ENCODE measurements at regions not wholly inside any gene's neighbourhood (a gene's known extent, or its start where the extent isn't known, plus 50 kb on each side); places are given as distances from the start of the nearest gene placed in this dataset.
"Not testable (repeated sequence)": the region's sequence is repeated elsewhere in the genome, so short reads cannot be mapped to it uniquely, and the experiment has no call there.

GRCh38 chr9:42239445-42240260 is 56.2 kb downstream of the SPATA31A6 start:
- not testable (repeated sequence) for H3K27ac ChIP-seq

GRCh38 chr9:42240261-42240579 is 56.8 kb downstream of the SPATA31A6 start:
- not testable (repeated sequence) for H3K27ac ChIP-seq

DNA sequence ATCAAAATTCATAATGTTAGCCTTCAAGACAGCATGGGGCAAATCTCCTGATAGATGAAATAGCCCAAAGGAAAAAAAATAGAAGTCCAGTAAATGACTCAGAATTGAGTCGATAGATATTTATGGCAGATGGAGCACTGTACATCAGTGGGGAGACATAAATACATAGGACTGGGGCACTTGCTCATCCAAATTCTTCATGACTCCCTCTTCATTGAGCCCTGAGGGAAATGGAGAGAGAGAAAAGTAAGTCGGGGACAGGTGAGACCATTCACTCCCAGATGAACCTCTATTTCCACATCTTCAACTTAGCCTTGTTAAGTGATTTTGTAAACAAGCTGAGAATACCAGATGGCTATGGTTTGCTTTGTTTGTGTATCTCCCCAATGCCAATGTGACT is 59.8 kb downstream of the SPATA31A6 start:
- H3K27ac ChIP-seq: not testable (repeated sequence)

- H3K27ac ChIP-seq: not testable (repeated sequence)
Observed at GRCh38 chr9:42243822-42244221, 60.4 kb downstream of the SPATA31A6 start.

DNA sequence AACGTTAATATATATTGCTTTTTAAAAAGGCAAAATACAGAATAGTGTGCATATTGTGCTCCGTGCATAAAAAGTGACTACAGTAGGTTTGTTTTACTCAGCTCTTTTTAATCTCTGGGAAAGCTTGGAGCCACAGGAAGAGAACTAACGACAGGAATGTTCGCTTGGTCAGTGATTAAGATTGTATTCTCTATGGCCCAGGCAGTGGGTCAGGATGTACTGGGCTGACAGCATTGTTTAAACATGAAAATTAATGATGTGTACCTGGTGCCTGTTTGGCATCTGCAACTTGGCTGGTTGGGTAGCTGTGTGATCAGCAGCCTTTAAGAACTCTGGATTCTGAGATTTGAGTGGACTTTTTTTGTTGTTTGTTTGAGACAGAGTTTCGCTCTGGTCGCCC is 85.3 kb downstream of the SPATA31A6 start:
- H3K27ac ChIP-seq: not testable (repeated sequence)

GRCh38 chr9:42269171-42269570 is 85.7 kb downstream of the SPATA31A6 start:
- H3K27ac ChIP-seq: not testable (repeated sequence)

GRCh38 chr9:42273191-42273590 is 89.7 kb downstream of the SPATA31A6 start:
- H3K27ac ChIP-seq: not testable (repeated sequence)

GRCh38 chr9:42275141-42275540 is 91.7 kb downstream of the SPATA31A6 start:
- H3K27ac ChIP-seq: no peak overlapping the region
- TF ChIP-seq CTCF (IDR thresholded peaks at IDR 0.05) (no peak), ZFX (IDR thresholded peaks at IDR 0.05; ENCODE audit: borderline replicate concordance) (no peak)

GRCh38 chr9:42282531-42283178 is 99.2 kb downstream of the SPATA31A6 start:
- H3K27ac ChIP-seq: not testable (repeated sequence)

DNA sequence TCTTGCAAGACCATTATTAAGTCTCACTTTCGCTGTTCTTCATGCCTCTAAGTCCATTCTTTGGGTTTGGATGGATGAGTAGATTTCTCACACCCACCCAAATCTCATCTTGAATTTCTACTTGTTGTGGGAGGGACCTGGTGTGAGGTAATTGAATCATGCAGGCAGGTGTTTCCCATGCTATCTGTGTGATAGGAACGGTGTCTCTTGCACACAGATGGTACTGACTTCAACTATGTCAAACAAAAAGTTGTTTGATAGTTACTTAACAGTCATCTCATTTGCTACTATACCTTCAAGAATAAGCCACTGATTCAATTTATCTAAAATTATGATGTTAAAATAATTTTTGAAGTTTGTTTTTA is 99.7 kb downstream of the SPATA31A6 start:
- H3K27ac ChIP-seq: not testable (repeated sequence)

DNA sequence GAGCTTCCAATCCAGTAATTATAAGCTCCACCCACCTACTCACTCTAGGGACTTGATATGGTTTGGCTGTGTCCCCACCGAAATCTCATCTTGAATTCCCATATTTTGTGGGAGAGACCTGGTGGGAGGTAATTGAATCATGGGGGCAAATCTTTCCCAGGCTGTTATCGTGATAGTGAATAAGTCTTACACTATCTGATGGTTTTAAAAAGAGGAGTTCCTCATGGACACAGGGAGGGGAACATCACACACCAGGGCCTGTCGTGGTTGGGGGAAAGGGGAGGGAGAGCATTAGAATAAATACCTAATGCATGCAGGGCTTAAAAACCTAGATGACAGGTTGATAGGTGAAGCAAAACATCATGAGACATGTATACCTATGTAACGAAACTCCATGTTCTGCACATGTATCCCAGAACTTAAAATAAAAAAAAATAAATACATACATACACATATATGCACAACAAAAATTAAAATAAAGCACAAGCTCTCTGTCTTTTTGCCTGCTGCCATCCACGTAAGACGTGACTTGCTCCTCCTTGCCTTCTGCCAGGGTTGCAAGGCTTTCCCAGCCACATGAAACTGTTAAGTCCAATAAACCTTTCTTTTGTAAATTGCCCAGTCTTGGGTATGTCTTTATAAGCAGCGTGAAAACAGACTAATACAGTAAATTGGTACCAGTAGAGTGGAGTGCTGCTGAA is 102.8 kb downstream of the SPATA31A6 start:
- not testable (repeated sequence) for H3K27ac ChIP-seq

DNA sequence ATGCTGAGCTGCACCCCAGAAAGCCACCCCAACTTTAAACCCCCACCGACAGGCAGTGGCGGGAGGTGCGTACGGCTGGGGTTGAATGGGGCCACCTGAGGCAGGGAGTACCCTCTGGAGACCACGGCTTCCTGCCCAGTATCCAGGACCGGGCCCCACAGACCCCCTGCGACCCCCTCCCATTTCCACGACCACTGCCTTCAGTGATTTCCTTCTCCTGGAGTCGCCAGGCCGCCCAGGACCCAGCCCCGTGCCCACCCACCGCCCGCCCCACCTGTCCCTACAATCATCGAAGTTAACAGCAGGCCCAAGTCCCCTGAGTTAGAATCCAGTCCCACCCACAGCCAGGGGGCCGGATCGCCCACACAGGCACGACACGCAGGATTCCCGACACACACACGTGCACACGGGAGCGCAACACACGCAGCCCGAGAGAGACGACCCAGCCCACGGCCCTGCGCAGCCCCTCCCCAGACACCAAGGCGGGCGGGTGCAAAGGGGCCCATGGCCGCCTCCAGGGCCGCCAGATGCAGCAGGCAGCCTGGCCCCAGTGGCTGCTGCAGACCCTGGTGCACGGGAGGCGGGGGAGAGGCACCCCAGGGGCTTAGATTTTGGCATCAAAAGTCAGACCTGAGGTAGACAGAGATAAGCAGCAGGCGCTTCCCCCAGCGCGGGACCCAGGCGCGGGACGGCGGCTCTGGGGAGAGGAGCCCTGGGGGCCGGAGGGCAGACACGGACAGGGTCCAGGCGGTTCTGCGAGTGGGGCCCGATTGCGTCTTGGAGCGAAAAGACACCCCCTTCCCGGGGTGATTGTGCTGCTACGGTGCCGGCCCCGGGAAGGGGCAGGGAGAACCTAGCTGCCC is 104.8 kb downstream of the SPATA31A6 start:
- not testable (repeated sequence) for H3K27ac ChIP-seq

- not testable (repeated sequence) for H3K27ac ChIP-seq
Observed at GRCh38 chr9:42288865-42289229, 105.4 kb downstream of the SPATA31A6 start.

GRCh38 chr9:42300124-42300523 is 116.7 kb downstream of the SPATA31A6 start:
- not testable (repeated sequence) for H3K27ac ChIP-seq

DNA sequence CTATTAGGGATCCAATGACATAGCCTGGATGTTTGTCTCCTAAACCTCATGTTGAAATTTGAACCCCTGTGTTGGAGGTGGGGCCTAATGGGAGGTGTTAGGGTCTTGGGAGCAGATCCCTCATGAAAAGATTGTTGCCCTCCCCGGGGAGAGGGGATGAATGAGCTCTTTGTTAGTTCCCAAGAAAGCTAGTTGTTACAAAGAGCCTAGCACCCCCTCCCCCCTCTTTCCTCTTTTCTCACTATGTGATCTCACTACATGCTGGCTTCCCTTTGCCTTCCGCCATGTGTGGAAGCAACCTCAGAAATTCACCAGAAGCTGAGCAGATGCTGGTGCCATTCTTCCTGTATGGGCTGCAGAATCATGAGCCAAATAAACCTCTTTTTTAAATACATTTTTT is 123.2 kb downstream of the SPATA31A6 start:
- H3K27ac ChIP-seq: not testable (repeated sequence)

GRCh38 chr9:42307449-42307848 is 124.0 kb downstream of the SPATA31A6 start:
- not testable (repeated sequence) for H3K27ac ChIP-seq

DNA sequence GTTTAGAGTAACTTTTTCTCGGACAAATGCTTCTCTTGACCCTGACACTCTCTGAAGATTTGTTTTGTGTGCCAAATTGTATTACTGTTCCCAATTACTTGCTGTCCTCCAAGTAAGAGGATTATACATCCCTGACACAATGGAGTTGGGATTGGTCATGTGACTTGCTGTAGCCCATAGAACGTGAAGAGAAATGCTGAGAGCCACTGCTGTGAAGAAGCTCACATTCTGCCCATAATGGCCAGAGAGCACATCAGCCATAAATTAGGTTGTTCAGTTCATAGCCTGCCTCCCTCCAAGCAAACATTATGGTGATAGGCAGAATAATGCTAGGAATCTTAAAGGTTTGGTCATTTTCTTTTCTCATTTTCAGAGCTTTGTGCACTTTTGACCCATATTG is 127.5 kb downstream of the SPATA31A6 start:
- H3K27ac ChIP-seq: not testable (repeated sequence)

- H3K27ac ChIP-seq: not testable (repeated sequence)
Observed at GRCh38 chr9:42316026-42316425, 132.6 kb downstream of the SPATA31A6 start.

DNA sequence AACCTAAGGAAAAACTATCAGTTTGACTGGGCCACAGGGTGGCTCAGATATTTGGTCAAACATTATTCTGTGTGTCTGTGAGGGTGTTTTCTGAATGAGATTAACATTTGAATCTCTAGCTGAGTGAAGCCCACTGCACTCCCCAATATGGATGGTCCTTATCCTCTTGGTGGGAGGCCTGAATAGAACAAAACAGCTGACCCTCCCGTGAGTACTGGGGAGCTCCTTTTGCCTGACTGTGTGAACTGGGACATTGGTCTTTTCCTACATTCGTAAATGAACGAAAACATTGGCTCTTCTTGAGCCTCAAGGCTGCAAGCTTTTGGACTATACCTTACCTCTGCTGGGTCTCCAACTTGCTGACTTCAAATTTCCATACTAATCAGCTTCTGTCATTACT is 134.2 kb downstream of the SPATA31A6 start:
- H3K27ac ChIP-seq: not testable (repeated sequence)

DNA sequence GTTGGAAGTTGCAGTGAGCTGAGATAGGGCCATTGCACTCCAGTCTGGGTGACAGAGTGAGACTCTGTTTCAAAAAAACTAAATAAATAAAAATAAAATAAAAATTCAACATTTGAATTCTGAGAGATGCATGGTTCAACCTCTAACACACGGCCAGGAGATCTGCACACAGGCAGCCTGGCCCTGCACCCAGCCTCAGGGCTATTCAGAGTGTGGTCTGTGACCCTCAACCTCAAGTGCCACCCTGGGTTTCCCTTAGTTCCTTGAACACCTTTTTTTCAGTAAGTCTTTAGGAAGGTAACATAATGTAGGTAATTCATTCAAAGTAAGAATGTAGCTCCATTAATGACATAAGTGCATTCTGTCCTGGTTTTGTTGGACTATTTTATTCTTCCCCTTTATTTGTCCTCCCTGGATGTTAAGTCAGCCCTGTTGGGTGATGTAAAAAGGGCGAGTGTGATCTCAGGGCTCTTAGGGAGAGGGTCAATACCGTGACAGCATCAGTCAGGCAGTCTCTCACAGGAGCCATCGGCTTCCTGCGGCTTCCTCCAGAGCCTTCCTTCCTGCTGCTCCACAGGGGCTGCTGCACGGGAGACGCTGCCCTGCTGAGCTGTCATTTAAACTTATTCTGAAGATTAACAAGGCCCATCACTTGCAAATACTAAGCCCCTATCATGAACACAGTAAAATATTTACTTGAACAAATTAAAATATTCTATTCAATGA is 139.8 kb downstream of the SPATA31A6 start:
- H3K27ac ChIP-seq: not testable (repeated sequence)

Data from 22Rv1 (cell line).